ENCODE measurements at regions not wholly inside any gene's neighbourhood (a gene's known extent, or its start where the extent isn't known, plus 50 kb on each side); places are given as distances from the start of the nearest gene placed in this dataset.

- TF ChIP-seq, protein P1, sequence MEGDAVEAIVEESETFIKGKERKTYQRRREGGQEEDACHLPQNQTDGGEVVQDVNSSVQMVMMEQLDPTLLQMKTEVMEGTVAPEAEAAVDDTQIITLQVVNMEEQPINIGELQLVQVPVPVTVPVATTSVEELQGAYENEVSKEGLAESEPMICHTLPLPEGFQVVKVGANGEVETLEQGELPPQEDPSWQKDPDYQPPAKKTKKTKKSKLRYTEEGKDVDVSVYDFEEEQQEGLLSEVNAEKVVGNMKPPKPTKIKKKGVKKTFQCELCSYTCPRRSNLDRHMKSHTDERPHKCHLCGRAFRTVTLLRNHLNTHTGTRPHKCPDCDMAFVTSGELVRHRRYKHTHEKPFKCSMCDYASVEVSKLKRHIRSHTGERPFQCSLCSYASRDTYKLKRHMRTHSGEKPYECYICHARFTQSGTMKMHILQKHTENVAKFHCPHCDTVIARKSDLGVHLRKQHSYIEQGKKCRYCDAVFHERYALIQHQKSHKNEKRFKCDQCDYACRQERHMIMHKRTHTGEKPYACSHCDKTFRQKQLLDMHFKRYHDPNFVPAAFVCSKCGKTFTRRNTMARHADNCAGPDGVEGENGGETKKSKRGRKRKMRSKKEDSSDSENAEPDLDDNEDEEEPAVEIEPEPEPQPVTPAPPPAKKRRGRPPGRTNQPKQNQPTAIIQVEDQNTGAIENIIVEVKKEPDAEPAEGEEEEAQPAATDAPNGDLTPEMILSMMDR (IDR thresholded peaks at IDR 0.05; ENCODE audit: low read length), result no peak
- no peak for TF ChIP-seq EZH2 (IDR thresholded peaks at IDR 0.05; ENCODE audit: borderline replicate concordance, low read length)
Observed at GRCh38 chr10:83702731-83703130, 436.6 kb upstream of the GHITM start.

All from OCI-LY1 (cell line).